Neural crest cell (in vitro differentiated cells): ENCODE measurements at regions not wholly inside any gene's neighbourhood (a gene's known extent, or its start where the extent isn't known, plus 50 kb on each side); places are given as distances from the start of the nearest gene placed in this dataset.

Source experiments
- DNase-seq: peaks from one replicate; pipeline ENCODE4 v3.0.0; 2021; ENCODE audit warnings: low read depth, mixed read lengths, low spot score
- H3K27ac Mint-ChIP-seq: one replicate; pipeline ENCODE4 v1.8.0; 2021; ENCODE audit warnings: mild to moderate bottlenecking, mixed read lengths; ENCODE audit not compliant: unreplicated experiment
- H3K27me3 Mint-ChIP-seq: 2 replicates; pipeline ENCODE4 v1.8.0; 2021; ENCODE audit warnings: low read depth, mild to moderate bottlenecking, mixed read lengths
- H3K36me3 Mint-ChIP-seq: 2 replicates; pipeline ENCODE4 v1.8.0; 2021; ENCODE audit warnings: low read depth, mild to moderate bottlenecking, mixed read lengths
- H3K4me1 Mint-ChIP-seq: 2 replicates; pipeline ENCODE4 v1.8.0; 2021; ENCODE audit warnings: mixed read lengths
- H3K4me3 Mint-ChIP-seq: one replicate; pipeline ENCODE4 v1.8.0; 2021; ENCODE audit warnings: mild to moderate bottlenecking, mixed read lengths
- H3K9me3 Mint-ChIP-seq: 2 replicates; pipeline ENCODE4 v1.8.0; 2021; ENCODE audit warnings: mixed read lengths
- CTCF ChIP-seq: fragments of 200-600 bp; sonication (generic); conservative IDR thresholded peaks from 2 replicates; pipeline ENCODE4 v1.5.0; 2021; ENCODE audit warnings: antibody characterized with exemption, mild to moderate bottlenecking

- no peak for TF ChIP-seq CTCF
- no peak for DNase-seq
- Mint-ChIP-seq H3K27ac (peak overlapping the region; percentile 41), H3K27me3 (no peaks in the 10 kb centered on the region), H3K4me1 (peaks cover 21% of the 10 kb centered on the region), H3K36me3 (no peaks in the 10 kb centered on the region), H3K4me3 (no peak overlapping the region), H3K9me3 (peaks cover 2% of the 10 kb centered on the region)
Observed at GRCh38 chr5:8870959-8871355, 674.9 kb downstream of the SEMA5A start.

GRCh38 chr5:8871446-8871845 lies 674.4 kb downstream of the SEMA5A start:
- H3K4me1 Mint-ChIP-seq = peaks cover 19% of the 10 kb centered on the region

DNA sequence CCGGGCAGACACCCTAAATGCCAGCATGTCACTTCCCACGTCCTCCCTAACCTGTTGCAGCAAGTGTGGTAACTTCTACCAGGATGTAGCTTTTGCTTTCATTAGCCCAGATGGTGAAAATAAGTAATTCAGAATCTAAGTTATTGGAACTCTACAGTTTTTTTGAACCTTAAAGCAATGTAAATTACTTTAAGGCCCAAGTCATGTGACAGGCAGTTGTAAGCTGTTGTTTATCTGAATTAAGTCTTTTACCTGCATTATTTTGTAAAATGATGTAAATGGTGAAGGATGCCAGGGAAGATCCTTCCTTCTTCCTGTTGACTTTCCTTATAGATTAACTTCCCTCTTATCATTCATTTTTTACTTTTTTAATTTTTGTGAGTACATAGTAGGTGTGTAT lies 670.2 kb downstream of the SEMA5A start:
- peak overlapping the region; percentile 10 for H3K27ac Mint-ChIP-seq
- peaks cover 9% of the 10 kb centered on the region for H3K4me1 Mint-ChIP-seq
- no peaks in the 10 kb centered on the region for H3K27me3 Mint-ChIP-seq
- no peak for DNase-seq
- H3K4me3 Mint-ChIP-seq = no peak overlapping the region
- H3K9me3 Mint-ChIP-seq = peaks cover 4% of the 10 kb centered on the region
- H3K36me3 Mint-ChIP-seq = no peaks in the 10 kb centered on the region
- no peak for TF ChIP-seq CTCF

More at GRCh38 chr5:8871446-8871845, 674.4 kb downstream of the SEMA5A start:
- H3K27ac Mint-ChIP-seq = no peak overlapping the region
- no peak for TF ChIP-seq CTCF
- no peak overlapping the region for H3K4me3 Mint-ChIP-seq
- H3K27me3 Mint-ChIP-seq = no peaks in the 10 kb centered on the region
- H3K9me3 Mint-ChIP-seq = peaks cover 2% of the 10 kb centered on the region
- no peaks in the 10 kb centered on the region for H3K36me3 Mint-ChIP-seq
- DNase-seq = no peak

DNA sequence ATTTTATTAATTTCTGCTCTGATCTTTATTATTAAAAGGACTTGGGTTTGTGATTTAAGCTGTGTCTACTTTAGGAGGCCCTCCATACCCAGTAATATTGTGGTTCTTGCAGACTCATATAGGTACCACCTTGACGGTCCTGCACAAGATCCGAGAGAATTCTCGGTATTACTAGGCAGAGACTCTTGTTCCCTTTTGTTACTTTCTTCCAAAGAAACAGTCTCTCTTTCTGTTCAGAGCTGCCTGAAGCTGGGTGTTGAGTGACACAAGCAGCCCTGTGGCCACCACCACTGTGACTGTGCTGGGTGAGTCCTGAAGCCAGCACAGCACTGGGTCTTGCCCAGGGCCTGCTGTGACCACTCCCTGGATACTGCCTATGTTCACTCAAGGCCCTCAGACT lies 666.6 kb downstream of the SEMA5A start:
- Mint-ChIP-seq H3K36me3 (no peaks in the 10 kb centered on the region), H3K27ac (no peak overlapping the region), H3K4me3 (no peak overlapping the region), H3K27me3 (no peaks in the 10 kb centered on the region), H3K9me3 (peaks cover 2% of the 10 kb centered on the region), H3K4me1 (no peaks in the 10 kb centered on the region)
- no peak for TF ChIP-seq CTCF
- DNase-seq = no peak

DNA sequence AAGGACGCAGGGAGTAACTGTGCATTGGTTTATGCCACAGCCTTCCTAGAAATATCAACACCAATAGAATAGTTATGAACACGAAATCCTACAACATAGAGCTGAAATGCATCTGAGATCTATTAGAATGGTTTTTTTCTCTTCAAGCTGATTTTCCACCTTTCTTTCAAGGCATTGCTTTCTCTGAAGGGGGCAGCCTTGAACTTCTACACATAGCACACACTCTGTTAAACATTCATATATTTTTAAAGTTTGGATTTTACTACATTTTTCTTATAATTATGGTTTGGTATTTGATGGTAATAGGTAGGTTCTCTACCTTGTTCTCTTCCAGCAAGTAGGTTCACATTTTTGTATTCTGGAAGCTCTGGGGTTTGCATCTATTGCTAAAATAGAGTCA lies 661.8 kb downstream of the SEMA5A start:
- peaks cover 6% of the 10 kb centered on the region for H3K36me3 Mint-ChIP-seq

More for the DNA sequence above, 661.8 kb downstream of the SEMA5A start:
- Mint-ChIP-seq H3K4me3 (no peak overlapping the region), H3K9me3 (no peaks in the 10 kb centered on the region), H3K27ac (no peak overlapping the region), H3K4me1 (no peaks in the 10 kb centered on the region), H3K27me3 (no peaks in the 10 kb centered on the region)
- no peak for TF ChIP-seq CTCF
- DNase-seq = no peak
